Tibial nerve (tissue), 4 donors: ENCODE measurements at regions not wholly inside any gene's neighbourhood (a gene's known extent, or its start where the extent isn't known, plus 50 kb on each side); places are given as distances from the start of the nearest gene placed in this dataset.

Experiments used
- CTCF ChIP-seq, 5 experiments: fragments of 200-600 bp in 3 of 5; fragments of 450-650 bp in 2 of 5; sonication (generic) in 3 of 5; IDR thresholded peaks; one replicate each; pipeline ENCODE4 v1.5.1; 2016 to 2019; ENCODE audit warnings: antibody characterized with exemption in 5 of 5, mild to moderate bottlenecking in 3 of 5, moderate library complexity in 2 of 5
- EP300 ChIP-seq, 2 donors: sonication (generic); formaldehyde crosslinking; IDR thresholded peaks; one replicate each; pipeline ENCODE4 v1.6.1; 2017; ENCODE audit warnings: antibody characterized with exemption in 2 of 2, mild to moderate bottlenecking in 1 of 2
- POLR2A ChIP-seq, 2 donors: fragments of 450-650 bp; IDR thresholded peaks; one replicate each; pipeline ENCODE4 v1.6.1; 2017; ENCODE audit warnings: antibody characterized with exemption in 2 of 2, mild to moderate bottlenecking in 2 of 2, moderate library complexity in 2 of 2

- TF ChIP-seq CTCF (IDR thresholded peaks at IDR 0.05) (no peak), POLR2A (IDR thresholded peaks at IDR 0.05) (no peak), EP300 (IDR thresholded peaks at IDR 0.05) (no peak)
Measured at GRCh38 chr12:30151831-30152230, 368.1 kb upstream of the TMTC1 start.
